Activated gamma-delta T cell (primary cell): ENCODE measurements at regions not wholly inside any gene's neighbourhood (a gene's known extent, or its start where the extent isn't known, plus 50 kb on each side); places are given as distances from the start of the nearest gene placed in this dataset.

Experiments
- DNase-seq: peaks from one replicate; lab custom pipeline; 2025; lab: John Stamatoyannopoulos, UW

- no peak for DNase-seq
These were observed 393.9 kb downstream of the BCL11A start for GRCh38 chr2:60159519-60159918.

GRCh38 chr2:60158262-60158661 lies 395.2 kb downstream of the BCL11A start:
- no peak for DNase-seq

DNA sequence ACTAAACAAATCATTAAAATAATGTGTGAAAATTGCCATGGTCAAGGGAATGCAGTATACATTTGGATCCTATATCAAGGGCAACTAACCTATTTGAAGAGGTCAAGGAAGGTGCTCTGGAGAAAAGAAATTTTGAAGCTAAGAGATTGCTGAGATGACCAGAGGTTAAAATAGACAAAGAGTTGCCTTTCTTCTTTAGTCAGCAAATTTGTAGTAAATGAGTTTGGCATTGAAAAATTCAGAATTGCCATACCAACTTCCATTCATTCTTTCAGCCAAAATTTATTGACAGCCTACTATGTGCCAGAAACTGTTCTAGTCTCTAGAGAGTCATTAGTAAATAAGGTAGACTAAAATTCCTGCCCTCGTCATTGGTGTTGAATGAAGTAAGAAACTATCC lies 396.2 kb downstream of the BCL11A start:
- DNase-seq: no peak

GRCh38 chr2:60154142-60154541 lies 399.3 kb downstream of the BCL11A start:
- no peak for DNase-seq

GRCh38 chr2:60152226-60152833 lies 401.1 kb downstream of the BCL11A start:
- no peak for DNase-seq

- no peak for DNase-seq
These were observed 404.3 kb downstream of the BCL11A start for GRCh38 chr2:60149176-60149575.

DNA sequence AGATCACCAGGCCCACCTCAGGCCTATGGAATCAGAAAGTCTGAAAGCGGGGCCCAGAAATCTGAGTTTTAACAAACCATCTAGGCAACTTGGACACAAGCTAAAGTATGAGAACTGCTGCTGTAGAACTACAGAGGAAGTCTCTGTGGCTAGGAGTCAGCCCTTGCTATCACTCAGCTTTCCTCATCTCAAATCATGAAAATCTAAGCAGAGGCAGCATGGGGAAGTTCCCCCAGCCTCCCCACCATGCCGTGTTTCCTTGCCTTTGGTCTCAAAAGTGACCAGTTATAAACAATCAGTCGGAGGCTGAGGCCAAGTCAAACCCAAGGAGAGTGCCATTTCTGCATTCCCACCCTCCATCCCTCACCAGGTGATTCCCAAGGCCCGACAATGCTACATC lies 404.7 kb downstream of the BCL11A start:
- no peak for DNase-seq

- DNase-seq: no peak
These were observed 413.3 kb downstream of the BCL11A start for GRCh38 chr2:60140185-60140584.

GRCh38 chr2:60136913-60137312 lies 416.5 kb downstream of the BCL11A start:
- no peak for DNase-seq

DNA sequence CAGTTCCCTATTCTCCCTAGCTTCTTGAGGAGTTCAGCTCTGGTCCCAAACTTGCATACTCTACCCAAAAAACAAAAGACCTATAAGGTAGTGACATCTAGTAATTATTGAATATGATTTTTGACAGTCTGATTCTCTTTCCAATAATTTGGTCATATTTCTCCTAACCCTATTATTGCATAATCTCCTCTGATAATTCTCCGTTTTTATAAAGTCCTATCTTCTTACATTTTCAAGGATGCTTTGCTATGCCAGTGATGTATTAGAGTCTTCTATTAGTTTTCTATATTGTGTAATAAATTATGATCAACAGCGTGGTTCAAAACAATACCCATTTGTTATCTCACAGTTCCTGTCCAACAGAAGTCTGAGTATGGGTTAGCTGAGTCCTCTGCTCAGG lies 426.3 kb downstream of the BCL11A start:
- DNase-seq: no peak

DNA sequence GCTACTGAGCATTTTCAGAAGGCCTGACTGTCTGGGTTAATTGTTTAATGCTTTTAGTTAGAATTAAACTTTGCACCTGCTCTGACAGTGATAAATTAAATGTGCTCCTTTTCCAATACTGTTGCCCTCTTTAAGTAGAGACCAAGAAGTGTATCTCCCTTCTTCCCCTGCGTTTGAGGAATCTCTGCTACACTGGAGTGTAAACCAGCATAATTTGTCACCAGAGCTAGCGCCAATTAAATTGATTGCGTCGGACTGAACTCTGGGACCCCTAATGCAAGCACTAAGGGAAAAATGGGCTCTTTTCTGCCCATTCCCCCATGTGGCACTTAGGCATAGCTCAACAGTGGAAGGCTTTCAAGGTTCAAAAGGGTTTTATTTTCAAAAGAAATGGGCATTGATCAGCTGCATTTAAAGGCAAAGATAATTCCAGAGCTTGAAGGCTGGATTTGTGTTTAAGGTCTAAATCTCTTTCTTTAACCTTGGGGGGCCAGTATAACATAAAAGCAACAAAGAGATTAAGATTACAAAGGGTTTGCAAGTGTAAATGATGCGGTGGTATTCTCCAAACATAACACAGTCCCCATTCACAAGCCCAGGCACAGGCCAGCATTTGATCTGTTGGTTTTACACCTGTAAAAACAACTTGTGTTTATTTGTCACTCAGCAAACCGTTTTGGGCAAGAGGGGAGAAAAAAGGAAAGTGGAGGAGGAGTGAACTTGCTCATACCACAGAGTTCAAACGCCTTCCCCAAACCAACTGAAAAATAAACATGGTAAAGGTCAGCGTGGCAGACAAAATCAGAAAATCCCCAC lies 427.6 kb downstream of the BCL11A start:
- no peak for DNase-seq

- no peak for DNase-seq
These were observed 433.7 kb downstream of the BCL11A start for GRCh38 chr2:60119778-60120177.

DNA sequence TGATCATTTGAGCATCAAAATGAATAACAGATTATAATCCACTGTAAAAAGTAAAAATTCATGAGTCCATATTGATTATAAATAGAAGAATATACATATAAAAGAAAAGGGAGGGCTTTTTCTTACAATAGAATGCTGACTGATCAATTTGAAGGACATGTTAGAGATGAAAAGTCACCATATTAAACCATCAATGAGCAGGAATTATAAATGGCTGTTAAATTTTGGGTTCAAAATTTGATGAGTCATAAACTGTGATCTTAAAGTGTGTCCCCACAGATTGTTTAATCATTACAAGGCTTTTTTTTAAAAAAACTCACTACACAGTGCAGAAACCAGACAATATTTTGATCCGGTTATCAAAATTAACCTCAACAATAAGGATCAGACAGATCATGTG lies 434.5 kb downstream of the BCL11A start:
- no peak for DNase-seq

DNA sequence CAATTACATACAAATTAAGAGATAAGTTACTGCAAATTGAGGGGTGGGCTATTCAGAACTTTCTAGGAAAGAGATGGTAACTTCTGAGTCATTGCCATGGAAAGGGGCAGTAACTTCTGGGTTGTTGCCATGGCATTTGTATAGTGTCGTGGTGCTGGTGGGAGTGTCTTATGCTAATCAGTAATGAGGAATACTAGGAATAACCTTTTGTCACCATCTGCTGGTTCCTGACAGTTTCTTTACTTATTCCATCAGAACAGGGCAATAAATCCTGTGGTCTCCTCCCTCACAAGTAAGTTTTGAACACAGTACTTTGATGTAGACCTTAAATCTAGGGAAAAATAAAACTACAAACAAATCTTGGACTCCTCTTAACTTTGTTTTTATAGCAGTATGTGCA lies 435.4 kb downstream of the BCL11A start:
- no peak for DNase-seq

DNA sequence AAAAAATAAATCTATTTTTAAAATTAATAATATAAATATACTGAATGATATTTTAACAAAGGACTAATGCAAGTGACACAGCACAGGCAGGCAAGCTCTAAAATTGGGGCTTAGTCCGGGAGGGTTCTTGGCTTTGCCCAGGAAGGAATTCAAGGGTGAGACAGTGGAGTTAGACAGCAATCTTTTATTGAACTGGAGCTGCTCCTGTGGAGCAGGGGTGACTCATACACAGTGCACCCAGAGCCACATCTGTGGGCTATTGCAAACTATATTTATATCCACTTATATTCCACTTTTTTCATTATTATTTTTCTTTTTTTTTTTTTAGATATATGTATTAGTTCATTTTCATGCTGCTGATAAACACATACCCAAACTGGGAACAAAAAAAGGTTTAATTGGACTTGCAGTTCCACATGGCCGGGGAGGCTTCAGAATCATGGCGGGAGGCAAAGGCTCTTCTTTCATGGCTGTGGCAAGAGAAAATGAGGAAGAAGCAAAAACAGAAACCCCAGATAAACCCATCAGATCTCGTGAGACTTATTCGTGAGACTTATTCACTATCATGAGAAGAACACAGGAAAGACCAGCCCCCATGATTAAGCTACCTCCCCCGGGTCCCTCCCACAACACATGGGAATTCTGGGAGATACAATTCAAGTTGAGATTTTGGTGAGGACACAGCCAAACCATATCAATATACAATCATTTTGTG lies 437.1 kb downstream of the BCL11A start:
- no peak for DNase-seq

DNA sequence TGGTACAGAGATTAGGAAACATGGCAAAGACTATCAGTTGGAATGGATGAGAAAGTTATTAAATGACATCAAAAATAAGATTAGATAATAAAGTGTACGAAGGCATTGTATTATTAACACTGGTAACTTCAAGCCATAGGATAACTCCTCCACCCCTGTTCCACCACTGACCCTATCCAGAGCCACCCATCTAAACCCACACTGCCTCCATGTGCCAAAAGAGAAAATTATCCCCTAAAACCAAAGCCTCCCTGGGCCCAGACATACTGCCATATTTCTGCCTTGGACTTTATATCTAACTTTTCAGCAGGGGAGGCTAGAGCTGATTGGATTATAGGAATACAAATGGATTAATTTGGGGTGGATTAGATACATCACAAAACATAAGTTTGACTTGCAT lies 443.7 kb downstream of the BCL11A start:
- no peak for DNase-seq

- DNase-seq: no peak
These were observed 446.5 kb downstream of the BCL11A start for GRCh38 chr2:60106836-60107529.

DNA sequence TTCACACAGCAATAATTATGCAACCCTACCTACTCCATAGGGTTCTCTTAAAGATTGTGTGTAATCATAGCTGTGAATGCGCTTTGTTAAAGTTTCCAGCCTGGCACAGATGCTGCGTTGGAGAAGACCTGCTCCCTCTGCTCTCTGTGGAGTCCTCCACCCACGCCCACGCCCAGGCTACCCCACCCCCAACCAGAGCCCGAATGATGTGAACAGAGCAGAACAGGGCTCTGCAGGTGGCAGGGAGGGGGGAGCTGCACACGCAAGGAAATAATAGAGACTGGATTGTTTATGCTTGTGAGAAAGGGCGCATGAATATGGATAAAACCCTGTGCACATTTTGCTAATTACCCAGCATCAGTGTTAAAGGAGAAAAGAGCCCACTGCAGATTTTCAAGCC lies 447.5 kb downstream of the BCL11A start:
- DNase-seq: no peak

GRCh38 chr2:60104514-60105505 lies 448.6 kb downstream of the BCL11A start:
- no peak for DNase-seq

GRCh38 chr2:60100034-60100433 lies 453.4 kb downstream of the BCL11A start:
- no peak for DNase-seq

GRCh38 chr2:60098996-60099395 lies 454.5 kb downstream of the BCL11A start:
- DNase-seq: no peak
